K562 (cell line): ENCODE measurements at regions not wholly inside any gene's neighbourhood (a gene's known extent, or its start where the extent isn't known, plus 50 kb on each side); places are given as distances from the start of the nearest gene placed in this dataset.

Experiments used
- EGR1 ChIP-seq: fragments of 450-650 bp; conservative IDR thresholded peaks from 2 replicates; pipeline ENCODE4 v1.6.1; 2017; ENCODE audit warnings: mild to moderate bottlenecking
- ETV5 ChIP-seq: sonication (generic); formaldehyde crosslinking; IDR thresholded peaks from 2 replicates; pipeline ENCODE4 v1.4.0; 2020; ENCODE audit warnings: low read depth, mild to moderate bottlenecking, missing genetic modification reagents
- FOXA3 ChIP-seq, 2 experiments: fragments of 450-650 bp in 1 of 2; sonication (generic) in 1 of 2; formaldehyde crosslinking; IDR thresholded peaks in 1 of 2; conservative IDR thresholded peaks in 1 of 2; 2 replicates each; pipeline versions ENCODE4 v1.4.0 to v1.8.0; 2020 to 2022; ENCODE audit warnings: mild to moderate bottlenecking in 2 of 2, missing genetic modification reagents in 1 of 2
- NFRKB ChIP-seq: fragments of 450-650 bp; IDR thresholded peaks from 2 replicates; pipeline ENCODE4 v1.6.1; 2016; ENCODE audit warnings: low read depth
- POU5F1 ChIP-seq: fragments of 150-350 bp; IDR thresholded peaks from 2 replicates; pipeline ENCODE4 v1.6.1; 2014; ENCODE audit warnings: borderline replicate concordance, low read length, low read depth, mild to moderate bottlenecking; ENCODE audit not compliant: partially characterized antibody
- STAT6 ChIP-seq: sonication (generic); formaldehyde crosslinking; IDR thresholded peaks from 2 replicates; pipeline ENCODE4 v1.8.1; 2023; ENCODE audit warnings: mild to moderate bottlenecking, missing genetic modification reagents
- ZNF184 ChIP-seq: sonication (generic); formaldehyde crosslinking; IDR thresholded peaks from 2 replicates; pipeline ENCODE4 v1.5.0; 2020; ENCODE audit warnings: missing genetic modification reagents
- ZNF277 ChIP-seq: fragments of 250-450 bp; sonication (Bioruptor Pico); IDR thresholded peaks from 2 replicates; pipeline ENCODE4 v1.8.0; 2022; ENCODE audit warnings: inconsistent platforms, mild to moderate bottlenecking, moderate library complexity, borderline replicate concordance
- ZNF57 ChIP-seq: fragments of 450-650 bp; formaldehyde crosslinking; IDR thresholded peaks from 2 replicates; pipeline ENCODE4 v1.4.0; 2020; ENCODE audit warnings: mild to moderate bottlenecking, moderate library complexity
- TF ChIP-seq, protein P1 (sequence below), 2 experiments: fragments of 450-650 bp; IDR thresholded peaks; 2 replicates each; pipeline ENCODE4 v1.6.1; 2016; ENCODE audit warnings: mild to moderate bottlenecking in 2 of 2, borderline replicate concordance in 1 of 2, low read depth in 1 of 2, moderate library complexity in 1 of 2
- TF ChIP-seq, protein P2 (sequence below): sonication (generic); formaldehyde crosslinking; IDR thresholded peaks from 2 replicates; pipeline ENCODE4 v1.8.1; 2022; ENCODE audit warnings: missing genetic modification reagents

- TF ChIP-seq, protein P1, sequence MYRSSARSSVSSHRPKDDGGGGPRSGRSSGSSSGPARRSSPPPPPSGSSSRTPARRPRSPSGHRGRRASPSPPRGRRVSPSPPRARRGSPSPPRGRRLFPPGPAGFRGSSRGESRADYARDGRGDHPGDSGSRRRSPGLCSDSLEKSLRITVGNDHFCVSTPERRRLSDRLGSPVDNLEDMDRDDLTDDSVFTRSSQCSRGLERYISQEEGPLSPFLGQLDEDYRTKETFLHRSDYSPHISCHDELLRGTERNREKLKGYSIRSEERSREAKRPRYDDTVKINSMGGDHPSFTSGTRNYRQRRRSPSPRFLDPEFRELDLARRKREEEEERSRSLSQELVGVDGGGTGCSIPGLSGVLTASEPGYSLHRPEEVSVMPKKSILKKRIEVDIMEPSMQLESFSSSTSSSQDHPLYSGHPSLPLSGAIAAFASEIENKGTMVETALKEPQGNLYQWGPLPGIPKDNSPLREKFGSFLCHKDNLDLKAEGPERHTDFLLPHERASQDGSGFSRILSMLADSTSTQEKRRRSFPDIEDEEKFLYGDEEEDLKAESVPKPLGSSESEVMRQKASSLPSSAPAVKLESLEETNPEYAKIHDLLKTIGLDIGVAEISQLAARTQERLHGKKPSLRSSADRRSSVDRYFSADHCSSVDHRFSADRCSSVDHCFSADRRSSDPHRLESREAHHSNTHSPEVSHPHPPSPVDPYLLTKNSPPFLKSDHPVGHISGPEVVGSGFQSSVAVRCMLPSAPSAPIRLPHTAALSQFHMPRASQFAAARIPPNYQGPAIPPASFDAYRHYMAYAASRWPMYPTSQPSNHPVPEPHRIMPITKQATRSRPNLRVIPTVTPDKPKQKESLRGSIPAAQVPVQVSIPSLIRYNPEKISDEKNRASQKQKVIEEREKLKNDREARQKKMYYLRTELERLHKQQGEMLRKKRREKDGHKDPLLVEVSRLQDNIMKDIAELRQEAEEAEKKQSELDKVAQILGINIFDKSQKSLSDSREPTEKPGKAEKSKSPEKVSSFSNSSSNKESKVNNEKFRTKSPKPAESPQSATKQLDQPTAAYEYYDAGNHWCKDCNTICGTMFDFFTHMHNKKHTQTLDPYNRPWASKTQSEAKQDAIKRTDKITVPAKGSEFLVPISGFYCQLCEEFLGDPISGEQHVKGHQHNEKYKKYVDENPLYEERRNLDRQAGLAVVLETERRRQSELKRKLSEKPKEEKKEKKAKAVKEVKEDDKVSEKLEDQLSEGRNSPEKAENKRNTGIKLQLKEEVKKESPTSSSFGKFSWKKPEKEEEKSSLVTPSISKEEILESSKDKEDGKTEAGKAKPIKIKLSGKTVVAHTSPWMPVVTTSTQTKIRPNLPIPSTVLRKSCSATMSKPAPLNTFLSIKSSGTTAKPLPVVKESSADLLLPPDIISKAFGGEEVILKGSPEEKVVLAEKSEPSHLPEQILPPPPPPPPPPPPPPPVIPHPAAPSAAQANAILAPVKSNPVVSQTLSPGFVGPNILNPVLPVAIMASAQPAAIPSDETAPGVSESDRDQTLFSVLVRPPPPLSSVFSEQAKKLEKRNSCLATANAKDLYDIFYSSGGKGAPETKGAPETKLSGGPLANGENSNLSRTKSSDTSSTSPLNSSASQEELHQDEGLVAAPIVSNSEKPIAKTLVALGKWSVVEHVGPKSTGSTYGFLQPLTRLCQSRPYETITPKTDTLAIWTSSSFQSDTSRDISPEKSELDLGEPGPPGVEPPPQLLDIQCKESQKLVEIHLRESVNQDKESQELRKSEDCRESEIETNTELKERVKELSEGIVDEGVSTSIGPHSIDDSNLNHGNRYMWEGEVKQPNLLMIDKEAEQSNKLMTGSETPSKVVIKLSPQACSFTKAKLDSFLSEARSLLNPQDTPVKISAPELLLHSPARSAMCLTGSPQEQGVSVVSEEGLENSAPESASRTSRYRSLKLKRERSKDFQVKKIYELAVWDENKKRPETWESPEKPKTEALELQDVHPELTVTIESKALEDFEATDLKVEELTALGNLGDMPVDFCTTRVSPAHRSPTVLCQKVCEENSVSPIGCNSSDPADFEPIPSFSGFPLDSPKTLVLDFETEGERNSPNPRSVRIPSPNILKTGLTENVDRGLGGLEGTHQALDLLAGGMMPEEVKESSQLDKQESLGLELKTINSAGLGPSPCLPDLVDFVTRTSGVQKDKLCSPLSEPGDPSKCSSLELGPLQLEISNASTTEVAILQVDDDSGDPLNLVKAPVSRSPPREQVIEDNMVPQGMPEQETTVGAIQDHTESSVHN (IDR thresholded peaks at IDR 0.05; ENCODE audit: borderline replicate concordance in 1 of 2, low read depth in 1 of 2), result no peak
- no peak for TF ChIP-seq ZNF277 (CRISPR knock-in tag)
- peak; percentile 91; the same call in 1 of the 2 replicates for TF ChIP-seq STAT6
- TF ChIP-seq EGR1, result no peak
- TF ChIP-seq ETV5 (CRISPR knock-in tag), result no peak
- TF ChIP-seq FOXA3 (CRISPR knock-in tag; conservative IDR thresholded peaks at IDR 0.05 in 1 of 2, IDR thresholded peaks at IDR 0.05 in 1 of 2), result peak in 1 of 2 experiments; percentile 84; a peak in 2 of 4 replicates
- no peak for TF ChIP-seq POU5F1
- TF ChIP-seq NFRKB, result no peak
- no peak for TF ChIP-seq ZNF184 (CRISPR knock-in tag)
- TF ChIP-seq, protein P2, sequence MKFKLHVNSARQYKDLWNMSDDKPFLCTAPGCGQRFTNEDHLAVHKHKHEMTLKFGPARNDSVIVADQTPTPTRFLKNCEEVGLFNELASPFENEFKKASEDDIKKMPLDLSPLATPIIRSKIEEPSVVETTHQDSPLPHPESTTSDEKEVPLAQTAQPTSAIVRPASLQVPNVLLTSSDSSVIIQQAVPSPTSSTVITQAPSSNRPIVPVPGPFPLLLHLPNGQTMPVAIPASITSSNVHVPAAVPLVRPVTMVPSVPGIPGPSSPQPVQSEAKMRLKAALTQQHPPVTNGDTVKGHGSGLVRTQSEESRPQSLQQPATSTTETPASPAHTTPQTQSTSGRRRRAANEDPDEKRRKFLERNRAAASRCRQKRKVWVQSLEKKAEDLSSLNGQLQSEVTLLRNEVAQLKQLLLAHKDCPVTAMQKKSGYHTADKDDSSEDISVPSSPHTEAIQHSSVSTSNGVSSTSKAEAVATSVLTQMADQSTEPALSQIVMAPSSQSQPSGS (CRISPR knock-in tag), result no peak
- no peak for TF ChIP-seq ZNF57 (CRISPR knock-in tag)
These were observed 120.7 kb upstream of the TOP3B start (continued) for GRCh38 chr22:22103078-22103875.
